ELR (cell line): ENCODE measurements at regions not wholly inside any gene's neighbourhood (a gene's known extent, or its start where the extent isn't known, plus 50 kb on each side); places are given as distances from the start of the nearest gene placed in this dataset.
"Not testable (repeated sequence)": the region's sequence is repeated elsewhere in the genome, so short reads cannot be mapped to it uniquely, and the experiment has no call there.

Experiments used
- DNase-seq: peaks from one replicate; pipeline ENCODE4 v3.0.0-alpha.2; 2015; ENCODE audit warnings: low read depth

DNA sequence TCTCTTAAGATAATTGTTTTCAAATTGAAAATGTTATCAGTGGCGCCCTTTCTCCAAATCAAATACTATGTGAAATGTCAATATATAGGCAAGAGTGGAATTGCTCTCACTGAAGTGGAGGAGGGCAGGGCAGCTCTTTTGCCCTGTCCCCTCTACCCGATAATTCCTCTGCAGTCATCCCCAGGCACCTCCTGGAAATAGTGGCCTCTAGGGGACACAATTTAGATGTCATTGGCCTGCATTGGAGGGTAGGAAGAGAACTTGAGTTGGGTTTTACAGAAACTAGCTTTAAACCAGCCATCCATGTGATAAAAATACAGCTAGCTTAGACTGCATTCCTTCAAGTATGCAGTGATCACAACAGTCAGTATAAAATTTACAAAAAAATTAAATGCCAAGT, 288.9 kb downstream of the EDEM1 start:
- no peak for DNase-seq

DNA sequence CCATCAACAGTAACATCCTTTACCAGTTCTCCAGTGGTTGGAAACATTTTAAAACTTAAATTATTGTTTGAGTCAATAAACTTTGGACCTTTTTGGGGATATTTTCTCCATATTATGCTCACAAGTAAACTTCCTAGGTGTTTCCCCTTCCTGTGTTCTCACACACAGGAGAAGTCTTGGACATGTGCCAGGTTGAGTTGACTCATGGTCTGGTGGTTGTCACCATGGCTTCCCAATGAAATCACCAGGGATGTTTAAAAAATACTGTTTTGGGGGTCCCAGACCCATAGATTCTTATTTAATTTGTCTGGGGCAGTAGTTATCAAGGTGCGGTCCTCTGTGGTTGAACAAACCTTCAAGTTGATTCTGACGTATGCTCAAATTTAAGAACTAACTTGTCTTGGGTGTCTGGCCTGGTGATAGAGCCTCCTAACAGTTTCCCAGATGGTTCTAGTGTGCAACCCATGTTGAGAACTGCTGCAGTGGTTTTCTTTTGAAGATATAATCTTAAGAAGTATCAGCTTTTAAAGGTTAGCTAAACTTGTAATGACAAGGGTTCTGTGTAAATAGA, 291.8 kb downstream of the EDEM1 start:
- no peak for DNase-seq

DNA sequence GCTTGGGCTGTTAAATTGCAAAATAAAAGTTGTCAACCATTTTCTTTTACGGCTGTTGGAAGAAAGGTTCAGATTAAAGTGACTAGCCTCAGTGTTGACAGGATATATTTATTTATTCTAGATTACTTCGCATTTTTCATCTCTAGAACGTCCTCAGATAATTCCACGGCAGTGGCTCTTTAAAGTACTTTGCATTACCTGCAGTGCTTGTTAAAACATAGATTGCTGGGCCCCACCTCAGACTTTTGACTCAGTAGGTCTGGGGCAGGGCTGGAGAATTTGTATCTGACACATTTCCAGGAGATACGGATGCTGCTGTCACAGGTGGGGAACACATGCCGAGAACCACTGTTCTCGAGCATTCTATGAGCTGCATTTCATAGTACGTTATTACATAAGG, 292.7 kb downstream of the EDEM1 start:
- no peak for DNase-seq

DNA sequence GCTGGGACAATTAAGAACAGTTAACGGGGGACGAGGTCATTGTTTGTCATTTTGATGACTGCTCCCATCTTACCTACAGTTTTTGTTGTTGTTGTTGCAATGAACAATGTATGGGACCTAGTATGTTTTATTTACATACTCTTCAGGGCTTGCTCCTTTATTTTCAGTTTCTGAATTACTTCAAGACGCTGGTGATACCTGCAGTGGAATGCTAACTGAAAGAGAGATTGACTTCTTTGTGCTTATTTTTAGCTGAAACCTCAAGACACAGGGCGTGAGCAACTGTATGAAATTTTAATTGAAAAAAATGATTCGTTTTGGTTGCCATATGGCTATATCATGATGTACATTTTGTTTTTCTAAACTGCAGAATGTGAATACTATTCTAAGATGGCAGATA, 297.9 kb downstream of the EDEM1 start:
- no peak for DNase-seq

DNA sequence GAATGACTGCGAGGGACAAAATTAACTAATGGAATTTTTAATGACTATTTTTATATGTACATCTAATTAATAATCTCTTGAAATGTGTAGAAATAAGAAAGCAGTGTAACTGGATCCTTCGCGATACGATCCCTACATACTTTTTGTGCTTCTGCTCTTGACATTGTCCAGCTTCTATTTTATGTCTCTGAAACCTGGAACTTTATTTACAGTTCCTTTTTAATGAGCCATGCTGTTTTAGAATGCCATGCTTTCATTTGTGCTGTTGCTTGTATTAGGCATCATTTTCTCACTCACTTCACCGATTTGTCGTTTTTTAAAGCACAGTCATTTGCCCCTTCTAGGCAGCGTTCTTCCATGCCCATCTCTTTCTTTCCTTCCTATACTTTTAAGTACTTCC, 301.3 kb downstream of the EDEM1 start:
- no peak for DNase-seq

DNA sequence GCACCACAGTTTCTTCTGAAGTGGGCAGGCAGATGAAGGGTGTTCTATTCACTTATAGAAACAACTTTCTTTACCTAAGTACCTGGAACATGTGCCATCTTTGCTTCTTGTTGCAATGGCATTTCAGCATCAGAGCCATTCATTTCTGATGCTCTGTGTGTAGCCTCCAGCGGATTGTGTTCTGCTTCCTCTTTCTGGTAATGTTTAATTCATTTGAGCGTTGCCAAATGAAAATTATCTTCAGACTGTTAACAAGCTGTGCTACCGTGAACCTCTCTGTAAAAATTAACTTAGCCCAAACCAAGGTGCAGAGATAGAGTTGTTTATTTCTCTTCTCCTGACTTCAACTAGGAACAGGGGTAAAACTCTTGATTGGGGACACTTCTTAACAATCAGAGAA, 302.0 kb downstream of the EDEM1 start:
- DNase-seq, result no peak

DNA sequence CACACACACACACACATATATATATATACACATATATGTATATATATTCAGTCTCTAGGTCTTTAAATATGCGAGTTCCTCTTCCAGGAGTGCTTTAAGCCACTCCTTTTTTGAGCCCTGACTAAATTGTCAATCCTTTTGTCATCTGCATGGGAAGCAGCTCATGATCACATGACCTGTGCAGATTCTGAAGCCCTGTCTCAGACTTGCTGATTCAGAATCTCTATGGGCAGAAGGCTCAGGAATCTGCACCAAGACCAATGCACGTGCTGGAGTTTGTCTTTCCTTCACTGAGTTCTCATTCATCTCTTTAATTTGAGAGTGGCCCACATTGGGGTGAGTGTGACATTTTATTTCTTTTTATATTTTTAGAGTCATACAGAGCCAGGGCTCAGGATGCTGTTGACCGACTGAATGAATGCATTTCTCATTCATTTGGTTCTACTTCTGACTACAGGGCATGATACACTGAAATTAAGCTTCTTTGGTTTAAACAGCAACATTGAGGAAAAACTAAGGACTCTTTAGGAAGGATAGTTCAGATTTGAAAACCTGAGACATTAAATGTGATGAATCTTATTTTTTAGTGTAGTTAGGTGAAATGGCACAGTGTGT, 307.5 kb downstream of the EDEM1 start:
- DNase-seq, result no peak

DNA sequence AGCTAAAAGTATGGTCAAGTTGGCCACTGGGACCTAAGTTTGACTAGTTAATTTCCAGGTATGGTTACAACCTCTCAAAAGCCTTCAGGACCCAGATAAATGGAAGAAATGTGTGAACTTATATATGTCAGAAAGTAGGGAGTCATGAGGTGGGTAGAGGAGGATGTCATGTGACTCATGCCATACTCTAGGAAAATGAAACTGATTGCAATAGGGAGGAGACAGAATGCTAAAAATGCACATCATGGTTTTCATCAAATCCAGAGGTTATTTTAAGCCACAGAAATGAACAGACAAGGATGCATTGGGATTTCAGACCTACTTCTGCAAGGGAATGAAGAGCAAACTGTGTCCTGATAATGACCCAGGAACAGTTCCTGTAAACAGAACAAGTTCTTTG, 310.0 kb downstream of the EDEM1 start:
- DNase-seq, result no peak

DNA sequence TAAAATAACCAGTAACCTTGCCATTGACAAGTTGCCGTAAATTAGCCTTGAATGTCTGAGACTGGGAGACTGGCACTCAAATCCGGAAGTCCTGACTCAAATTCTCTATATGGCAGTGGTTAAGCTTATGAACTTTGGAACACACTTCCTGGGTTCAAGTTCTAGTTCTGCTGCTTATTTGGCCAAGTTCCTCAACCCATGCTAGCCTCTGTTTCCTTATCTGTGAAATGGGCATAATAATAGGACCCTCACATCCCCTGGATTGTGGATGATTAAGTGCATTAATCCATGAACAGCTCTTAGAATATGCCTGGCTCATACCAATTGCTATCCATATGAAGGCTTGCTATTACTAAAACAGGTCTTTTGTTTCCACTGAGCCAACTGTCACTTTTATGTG, 311.5 kb downstream of the EDEM1 start:
- DNase-seq, result no peak

DNA sequence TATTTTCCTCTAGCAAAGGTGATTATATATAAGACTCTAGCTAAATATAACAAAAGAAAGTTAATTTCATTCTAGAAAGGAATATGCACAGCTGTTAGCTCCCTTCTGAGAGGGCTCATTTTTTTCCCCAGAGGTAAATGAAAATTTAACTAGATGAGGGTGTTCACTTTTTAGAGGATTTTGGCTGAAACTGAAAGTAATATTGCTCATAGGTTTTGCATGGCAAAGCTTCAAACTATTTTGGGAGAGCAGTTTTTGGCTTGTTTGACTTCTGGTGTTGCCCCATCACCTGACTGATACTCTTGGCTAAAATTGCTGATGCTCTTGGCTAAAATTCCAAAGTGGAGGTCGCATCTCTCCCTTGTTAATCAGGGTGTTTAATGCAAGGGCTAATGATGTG, 311.9 kb downstream of the EDEM1 start:
- DNase-seq, result no peak

DNA sequence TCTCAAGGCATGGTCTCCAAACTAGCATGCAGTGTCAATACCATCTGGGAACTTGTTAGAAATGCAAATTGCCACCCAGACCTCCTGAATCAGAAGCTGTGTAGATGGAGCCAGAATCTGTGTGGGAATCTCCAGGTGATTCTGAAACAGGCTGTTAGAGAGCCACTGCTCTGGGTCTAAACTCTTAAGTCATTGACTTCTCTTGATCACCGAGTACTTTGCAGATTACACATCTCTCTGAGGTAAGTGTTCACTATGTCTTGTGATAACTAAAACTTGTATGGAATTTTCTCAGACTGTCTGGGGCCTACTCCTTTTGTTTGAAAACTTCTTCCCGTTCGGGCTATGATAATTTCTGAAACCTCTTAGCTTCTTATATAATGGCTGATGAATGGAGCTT, 315.6 kb downstream of the EDEM1 start:
- no peak for DNase-seq

DNA sequence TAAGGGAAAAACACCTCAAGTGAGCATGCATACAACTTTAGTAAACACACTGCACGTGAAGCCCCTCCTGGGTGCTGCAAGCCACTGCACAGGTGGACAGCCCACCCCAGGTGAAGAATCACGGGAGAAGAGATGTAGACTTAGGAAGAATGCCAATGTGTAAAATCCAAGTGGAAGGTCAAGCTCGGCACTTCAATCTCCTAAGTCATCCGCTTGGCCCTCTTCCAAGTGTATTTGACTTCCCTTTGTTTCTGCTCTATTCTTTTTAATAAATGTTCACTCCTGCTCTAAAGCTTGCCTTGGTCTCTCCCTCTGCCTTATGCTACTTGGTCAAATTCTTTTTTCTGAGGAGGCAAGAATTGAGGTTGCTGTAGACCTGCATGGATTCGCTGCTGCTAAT, 316.6 kb downstream of the EDEM1 start:
- no peak for DNase-seq

DNA sequence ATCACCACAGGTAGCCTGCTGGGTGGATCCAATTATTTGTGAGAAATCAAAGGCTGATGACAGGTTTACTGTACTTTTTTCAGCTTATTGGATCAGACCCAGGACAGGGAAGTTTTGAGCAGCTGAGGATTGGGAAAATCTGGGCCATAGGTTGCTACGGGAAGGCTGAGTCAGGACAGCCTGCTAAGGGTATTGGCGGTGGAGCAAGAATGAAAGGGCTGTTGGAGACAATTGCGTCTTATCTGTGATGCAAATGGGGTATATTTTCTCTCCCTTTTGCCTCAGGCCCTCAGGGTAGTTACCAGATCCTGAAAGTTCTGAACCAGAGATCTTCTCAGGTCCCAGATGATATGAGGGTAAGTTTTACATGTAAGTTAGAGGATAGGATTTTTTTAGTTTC, 317.7 kb downstream of the EDEM1 start:
- DNase-seq, result no peak

DNA sequence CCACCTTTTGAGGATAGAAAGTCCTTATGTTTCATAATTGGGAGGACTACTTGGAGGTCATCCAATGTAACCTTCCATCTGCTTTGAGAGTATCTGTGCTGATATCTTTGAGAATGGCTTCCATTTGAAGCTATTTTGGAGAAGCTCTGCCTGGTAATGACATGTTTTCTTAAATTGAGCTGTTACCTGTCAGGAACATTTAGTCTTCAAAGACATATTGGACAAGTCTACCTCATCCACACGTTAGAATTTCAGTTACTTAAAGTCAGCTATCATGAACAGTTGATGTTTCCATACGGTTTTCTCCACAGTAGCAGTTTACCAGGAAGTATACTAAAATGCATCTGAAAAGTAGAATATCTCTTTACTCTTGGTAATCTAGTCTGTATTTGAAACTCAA, 318.5 kb downstream of the EDEM1 start:
- no peak for DNase-seq

DNA sequence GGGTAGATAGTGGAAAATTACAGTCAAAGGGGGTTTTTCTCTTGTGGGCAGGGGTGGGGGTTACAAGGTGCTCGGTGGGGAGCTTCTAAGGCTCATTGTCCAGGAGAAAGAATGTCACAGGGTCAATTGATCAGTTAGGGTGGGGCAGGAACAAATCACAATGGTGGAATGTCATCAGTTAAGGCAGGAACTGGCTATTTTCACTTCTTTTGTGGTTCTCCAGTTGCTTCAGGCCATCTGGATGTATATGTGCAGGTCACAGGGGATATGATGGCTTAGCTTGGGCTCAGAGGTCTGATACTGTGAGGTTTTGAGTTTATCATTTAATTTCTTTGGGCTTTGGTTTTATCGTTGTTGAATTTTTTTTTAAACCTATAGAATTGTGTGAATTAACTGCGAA, 321.4 kb downstream of the EDEM1 start:
- not testable (repeated sequence) for DNase-seq

DNA sequence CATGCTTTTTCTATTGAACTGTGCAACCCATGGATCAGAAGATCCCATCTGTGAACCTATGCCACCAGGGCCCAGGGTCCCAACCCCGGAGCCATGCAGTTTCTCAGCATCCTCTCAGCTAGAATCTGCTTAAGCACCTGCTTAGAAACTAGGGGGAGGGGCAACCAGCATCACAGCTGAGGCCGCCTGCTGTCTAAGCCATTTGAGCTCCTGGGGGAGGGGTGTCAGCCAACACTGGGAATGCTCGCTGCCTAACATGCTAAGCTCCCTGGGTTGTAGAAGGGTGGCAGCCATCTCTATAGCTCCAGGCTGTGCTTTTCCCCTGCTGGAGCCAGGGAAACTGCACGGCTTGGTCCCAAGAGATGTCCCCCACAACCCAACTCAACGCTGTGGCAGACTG, 322.8 kb downstream of the EDEM1 start:
- DNase-seq, result no peak

DNA sequence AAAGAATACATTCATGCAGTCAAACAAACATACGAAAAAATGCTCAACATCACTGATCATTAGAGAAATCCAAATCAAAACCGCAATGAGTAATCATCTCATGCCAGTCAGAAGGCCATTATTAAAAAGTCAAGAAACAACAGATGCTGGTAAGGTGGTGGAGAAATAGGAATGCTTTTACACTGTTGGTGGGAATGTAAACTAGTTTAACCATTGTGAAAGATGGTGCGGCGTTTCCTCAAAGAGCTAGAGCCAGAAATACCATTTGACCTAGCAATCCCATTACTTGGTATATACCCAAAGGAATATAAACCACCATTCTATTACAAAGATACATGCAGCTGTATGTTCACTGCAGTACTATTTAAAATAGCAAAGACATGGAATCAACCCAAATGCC, 330.4 kb downstream of the EDEM1 start:
- no peak for DNase-seq

DNA sequence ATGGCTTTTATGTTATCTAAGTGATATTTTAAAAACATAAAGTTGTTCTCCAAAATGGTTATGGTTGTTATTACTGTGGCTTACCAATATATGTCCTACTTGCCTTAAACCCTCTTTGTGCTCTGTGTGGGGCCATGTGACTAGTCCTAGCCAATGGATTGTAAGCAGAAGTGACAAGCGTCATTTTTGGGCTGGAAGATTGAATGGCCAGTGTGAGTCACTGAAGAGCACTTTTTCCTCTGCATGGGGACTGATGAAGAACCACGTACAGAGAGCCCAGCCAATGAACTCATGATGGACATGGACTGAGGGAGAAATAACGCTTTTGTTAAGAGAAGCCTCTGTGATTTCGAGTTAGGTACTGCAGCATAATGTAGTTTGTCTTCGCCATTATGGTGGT, 332.7 kb downstream of the EDEM1 start:
- no peak for DNase-seq

DNA sequence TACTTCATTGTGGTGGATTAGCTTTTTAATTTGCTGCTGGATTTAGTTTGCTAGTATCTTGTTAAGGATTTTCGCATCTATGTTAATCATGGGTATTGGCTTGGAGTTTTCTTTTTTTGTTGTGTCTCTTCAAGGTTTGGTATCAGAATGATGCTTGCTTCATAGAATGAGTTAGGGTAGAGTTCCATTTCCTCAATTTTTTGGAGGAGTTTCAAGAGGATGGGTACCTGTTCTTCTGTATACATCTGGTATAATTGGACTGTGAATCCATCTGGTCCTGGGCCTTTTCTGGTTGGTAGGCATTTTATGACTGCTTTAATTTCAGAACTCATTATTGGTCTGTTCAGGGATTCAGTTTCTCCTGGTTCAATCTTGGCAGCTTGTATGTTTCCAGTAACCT, 335.6 kb downstream of the EDEM1 start:
- no peak for DNase-seq

DNA sequence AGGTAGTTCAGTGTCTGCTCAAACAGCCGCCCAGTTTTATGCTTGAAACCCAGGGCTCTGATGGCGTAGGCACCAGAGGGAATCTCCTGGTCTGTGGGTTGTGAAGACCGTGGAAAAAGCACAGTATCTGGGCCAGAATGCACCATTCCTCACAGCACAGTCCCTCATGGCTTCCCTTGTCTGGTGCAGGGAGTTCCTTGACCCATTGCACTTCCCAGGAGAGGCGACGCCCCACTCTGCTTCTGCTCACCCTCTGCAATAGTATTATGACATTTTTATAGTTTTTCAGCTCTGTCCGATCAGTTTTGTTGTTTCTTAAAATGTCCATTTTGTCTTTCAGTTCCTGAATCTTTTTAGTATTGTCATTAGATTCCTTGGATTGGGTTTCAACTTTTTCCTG, 343.5 kb downstream of the EDEM1 start:
- DNase-seq, result no peak

DNA sequence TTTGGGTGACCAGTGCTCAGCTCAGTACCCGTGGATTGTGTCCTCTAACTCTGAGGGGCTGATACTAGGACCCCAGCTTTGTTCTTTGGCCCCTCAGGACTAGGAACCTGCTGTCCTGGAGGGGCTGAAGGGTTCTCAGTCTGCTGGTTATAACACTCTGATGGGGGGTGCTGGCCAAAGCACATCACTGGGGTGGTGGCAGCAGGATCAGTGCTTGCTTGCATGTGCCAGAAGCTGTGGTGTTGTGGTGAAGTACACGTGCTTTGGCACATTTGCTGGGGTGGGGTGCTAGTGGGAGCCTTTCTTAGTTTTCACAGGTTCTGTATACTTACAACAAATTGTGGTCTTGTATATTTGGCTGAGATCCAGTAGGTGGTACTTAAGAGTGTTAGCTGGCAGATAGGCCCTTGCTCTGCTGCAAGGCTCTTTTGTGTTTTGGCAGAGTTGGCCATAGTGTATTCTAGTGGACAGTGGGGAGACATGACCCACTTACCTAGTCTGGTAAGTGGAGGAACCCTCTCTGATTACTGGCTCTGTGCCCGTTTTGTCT, 344.3 kb downstream of the EDEM1 start:
- DNase-seq, result peak; percentile 0

DNA sequence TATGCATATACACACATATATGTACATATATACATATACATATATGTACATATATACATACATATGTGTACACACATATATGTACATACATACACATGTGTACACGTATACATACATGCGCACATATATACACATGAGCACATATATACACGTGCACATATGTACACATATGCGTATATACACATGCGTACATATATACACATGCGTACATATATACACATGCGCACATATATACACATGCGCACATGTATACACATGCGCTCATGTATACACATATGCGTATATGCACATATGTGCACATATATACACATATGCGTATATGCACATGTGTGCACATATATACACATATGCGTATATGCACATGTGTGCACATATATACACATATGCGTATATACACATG, 353.0 kb downstream of the EDEM1 start:
- no peak for DNase-seq

DNA sequence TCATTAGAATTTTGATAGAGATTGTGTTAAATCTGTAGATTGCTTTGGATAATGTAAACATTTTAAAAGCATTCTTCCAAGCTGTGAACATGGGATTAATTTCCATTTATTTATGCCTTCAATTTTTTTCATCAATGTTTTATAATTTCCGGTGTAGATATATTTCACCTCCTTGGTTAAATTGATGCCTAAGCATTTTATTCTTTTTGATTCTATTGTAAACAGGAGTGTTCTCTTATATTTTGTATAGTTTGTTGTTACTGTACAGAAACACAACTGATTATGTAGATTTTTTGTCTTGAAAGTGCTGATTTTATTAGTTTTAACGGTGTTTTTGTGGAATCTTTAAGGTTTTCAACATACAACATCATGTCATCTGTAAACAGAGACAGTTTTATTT, 355.0 kb downstream of the EDEM1 start:
- no peak for DNase-seq

DNA sequence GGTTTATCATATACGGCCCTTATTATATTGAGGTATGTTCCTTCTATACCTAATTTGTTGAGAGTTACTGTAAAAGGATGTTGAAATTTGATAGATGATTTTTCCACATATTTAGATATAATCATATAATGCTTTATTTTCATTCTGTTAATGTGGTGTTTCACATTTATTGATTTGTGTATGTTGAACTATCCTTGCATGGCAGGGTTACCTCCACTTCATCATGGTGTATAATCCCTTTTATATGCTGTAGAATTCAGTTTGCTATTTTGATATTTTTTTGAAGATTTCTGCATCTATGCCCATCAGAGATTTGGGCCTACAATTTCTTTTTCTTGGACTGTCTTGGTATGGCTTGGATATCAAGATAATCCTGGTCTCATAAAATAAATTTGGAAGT, 355.5 kb downstream of the EDEM1 start:
- DNase-seq, result no peak
